IMR-90 (cell line): ENCODE measurements at regions not wholly inside any gene's neighbourhood (a gene's known extent, or its start where the extent isn't known, plus 50 kb on each side); places are given as distances from the start of the nearest gene placed in this dataset.

Experiments
- ATAC-seq: fragments of 200-7000 bp; cut with Tn5 transposase; 2 replicates; pipeline ENCODE4 v1.9.1; 2020; ENCODE audit warnings: low read depth, mild to moderate bottlenecking, moderate library complexity
- BruUV-seq: library from RNA; stranded (reverse); fragments of 400-500 nt; replicated peaks from 2 replicates; lab custom pipeline; 2021; lab: Mats Ljungman, UMichigan
- CTCF ChIA-PET: fragments of 300-600 bp; formaldehyde crosslinking; extraction: SDS; loops from one replicate; lab custom pipeline; 2021; ENCODE audit warnings: antibody characterized with exemption; lab: Yijun Ruan, JAX
- POLR2A ChIA-PET: fragments of 300-600 bp; sonication (Branson Sonifier 250); formaldehyde crosslinking; loops from one replicate; lab custom pipeline; 2022; ENCODE audit warnings: antibody characterized with exemption; ENCODE audit not compliant: unreplicated experiment; lab: Charles Lee
- DNase-seq: peaks from one replicate; pipeline ENCODE4 v3.0.0; 2013
- H2AFZ ChIP-seq: replicated peaks from 2 replicates; pipeline ENCODE3; 2013; ENCODE audit warnings: low read length, mild to moderate bottlenecking; ENCODE audit not compliant: poor library complexity
- H2AK5ac ChIP-seq: 2 replicates; pipeline ENCODE4 v1.6.1; 2013; ENCODE audit warnings: low read depth, low read length, inconsistent platforms
- H2AK9ac ChIP-seq: replicated peaks from 2 replicates; pipeline ENCODE3; 2013; ENCODE audit warnings: mild to moderate bottlenecking, low read depth, low read length, moderate library complexity; ENCODE audit not compliant: poor library complexity
- H2BK120ac ChIP-seq: 2 replicates; pipeline ENCODE4 v1.6.1; 2013; ENCODE audit warnings: low read depth, low read length, inconsistent platforms
- H2BK15ac ChIP-seq: 3 replicates; pipeline ENCODE4 v1.6.1; 2013; ENCODE audit warnings: low read depth, low read length, inconsistent platforms
- H2BK20ac ChIP-seq: 2 replicates; pipeline ENCODE4 v1.6.1; 2013; ENCODE audit warnings: low read depth, mild to moderate bottlenecking, inconsistent platforms, low read length, moderate library complexity
- H2BK5ac ChIP-seq: 2 replicates; pipeline ENCODE4 v1.6.1; 2013; ENCODE audit warnings: mild to moderate bottlenecking, low read depth, low read length, inconsistent platforms; ENCODE audit not compliant: poor library complexity, severe bottlenecking
- H3K14ac ChIP-seq: replicated peaks from 2 replicates; pipeline ENCODE4 v1.6.1; 2013; ENCODE audit warnings: low read depth, low read length, inconsistent platforms
- H3K18ac ChIP-seq: 2 replicates; pipeline ENCODE4 v1.6.1; 2013; ENCODE audit warnings: low read depth, low read length, control low read depth
- H3K23ac ChIP-seq: 2 replicates; pipeline ENCODE4 v1.6.1; 2013; ENCODE audit warnings: low read depth, low read length, inconsistent platforms
- H3K27ac ChIP-seq: 2 replicates; pipeline ENCODE4 v1.5.1; 2013; ENCODE audit warnings: mild to moderate bottlenecking, control low read depth, low read length; ENCODE audit not compliant: insufficient read depth
- H3K27me3 ChIP-seq: 2 replicates; pipeline ENCODE4 v1.6.1; 2013; ENCODE audit warnings: low read length; ENCODE audit not compliant: control insufficient read depth, insufficient read depth
- H3K36me3 ChIP-seq: 2 replicates; pipeline ENCODE4 v1.6.1; 2013; ENCODE audit warnings: low read length, mixed read lengths; ENCODE audit not compliant: control insufficient read depth, insufficient read depth
- H3K4ac ChIP-seq: 2 replicates; pipeline ENCODE4 v1.6.1; 2013; ENCODE audit warnings: low read depth, low read length, inconsistent platforms
- H3K4me1 ChIP-seq: 2 replicates; pipeline ENCODE4 v1.6.1; 2013; ENCODE audit warnings: low read length, mixed read lengths; ENCODE audit not compliant: control insufficient read depth, insufficient read depth
- H3K4me2 ChIP-seq: 2 replicates; pipeline ENCODE4 v1.6.1; 2013; ENCODE audit warnings: low read depth, mild to moderate bottlenecking, control low read depth, low read length, moderate library complexity
- H3K4me3 ChIP-seq: 2 replicates; pipeline ENCODE4 v1.5.1; 2013; ENCODE audit warnings: low read depth, mild to moderate bottlenecking, control low read depth, low read length, moderate library complexity; ENCODE audit not compliant: insufficient read depth
- H3K56ac ChIP-seq: 2 replicates; pipeline ENCODE4 v1.6.1; 2013; ENCODE audit warnings: low read length, inconsistent platforms; ENCODE audit not compliant: insufficient read depth; ENCODE audit errors: extremely low read depth
- H3K79me1 ChIP-seq, 2 experiments: 2 replicates each; pipeline ENCODE4 v1.6.1; 2013; ENCODE audit warnings: low read length in 2 of 2, inconsistent platforms in 1 of 2, low read depth in 1 of 2
- H3K9ac ChIP-seq: 2 replicates; pipeline ENCODE4 v1.6.1; 2013; ENCODE audit warnings: low read depth, low read length, control low read depth
- H3K9me1 ChIP-seq: 2 replicates; pipeline ENCODE4 v1.6.1; 2013; ENCODE audit warnings: low read length, inconsistent platforms; ENCODE audit not compliant: insufficient read depth
- H3K9me3 ChIP-seq: 2 replicates; pipeline ENCODE4 v1.6.1; 2013; ENCODE audit warnings: low read length; ENCODE audit not compliant: control insufficient read depth, insufficient read depth
- H4K20me1 ChIP-seq: 2 replicates; pipeline ENCODE4 v1.6.1; 2013; ENCODE audit warnings: low read length, inconsistent platforms; ENCODE audit not compliant: insufficient read depth
- H4K5ac ChIP-seq: 2 replicates; pipeline ENCODE4 v1.6.1; 2013; ENCODE audit warnings: mild to moderate bottlenecking, low read depth, low read length, control low read depth
- H4K8ac ChIP-seq, 2 experiments: 2 replicates each; pipeline ENCODE4 v1.6.1; 2013; ENCODE audit warnings: low read depth in 2 of 2, low read length in 2 of 2, control low read depth in 1 of 2, inconsistent platforms in 1 of 2
- H4K91ac ChIP-seq: 2 replicates; pipeline ENCODE4 v1.6.1; 2013; ENCODE audit warnings: low read depth, low read length, inconsistent platforms; ENCODE audit not compliant: insufficient read depth
- BHLHE40 ChIP-seq: fragments of 150-350 bp; IDR thresholded peaks from 2 replicates; pipeline ENCODE4 v1.6.1; 2016; ENCODE audit warnings: mild to moderate bottlenecking, low read depth, low read length
- CEBPB ChIP-seq: IDR thresholded peaks from 2 replicates; pipeline ENCODE4 v1.6.1; 2012; ENCODE audit warnings: low read depth, low read length, improper control_type of control experiment
- CHD1 ChIP-seq: IDR thresholded peaks from 2 replicates; pipeline ENCODE4 v1.6.1; 2012; ENCODE audit warnings: low read depth, low read length, improper control_type of control experiment
- FOS ChIP-seq: fragments of 150-350 bp; IDR thresholded peaks from 2 replicates; pipeline ENCODE4 v1.6.1; 2016; ENCODE audit warnings: low read depth, low read length
- MAFK ChIP-seq: IDR thresholded peaks from 2 replicates; pipeline ENCODE4 v1.6.1; 2012; ENCODE audit warnings: low read depth, low read length, improper control_type of control experiment
- MAZ ChIP-seq: IDR thresholded peaks from 2 replicates; pipeline ENCODE4 v1.6.1; 2012; ENCODE audit warnings: low read depth, mild to moderate bottlenecking, low read length, improper control_type of control experiment, moderate library complexity, borderline replicate concordance
- MXI1 ChIP-seq: IDR thresholded peaks from 2 replicates; pipeline ENCODE4 v1.6.1; 2012; ENCODE audit warnings: low read depth, mild to moderate bottlenecking, low read length, moderate library complexity, borderline replicate concordance
- NFE2L2 ChIP-seq: fragments of 150-350 bp; IDR thresholded peaks from 2 replicates; pipeline ENCODE4 v1.6.1; 2016; ENCODE audit warnings: low read depth, mild to moderate bottlenecking, low read length
- POLR2A ChIP-seq: IDR thresholded peaks from 2 replicates; pipeline ENCODE4 v1.6.1; 2012; ENCODE audit warnings: mild to moderate bottlenecking, low read depth, low read length
- RAD21 ChIP-seq: IDR thresholded peaks from 2 replicates; pipeline ENCODE4 v1.6.1; 2012; ENCODE audit warnings: low read length, improper control_type of control experiment
- RCOR1 ChIP-seq: IDR thresholded peaks from 2 replicates; pipeline ENCODE4 v1.6.1; 2012; ENCODE audit warnings: mild to moderate bottlenecking, low read length, improper control_type of control experiment; ENCODE audit not compliant: insufficient replicate concordance
- RFX5 ChIP-seq: IDR thresholded peaks from 2 replicates; pipeline ENCODE4 v1.8.0; 2012; ENCODE audit warnings: low read depth, mild to moderate bottlenecking, low read length, moderate library complexity
- SMC3 ChIP-seq: fragments of 150-350 bp; IDR thresholded peaks from 2 replicates; pipeline ENCODE4 v1.6.1; 2016; ENCODE audit warnings: low read depth, mild to moderate bottlenecking, antibody characterized with exemption, low read length, moderate library complexity
- USF2 ChIP-seq: fragments of 150-350 bp; IDR thresholded peaks from 2 replicates; pipeline ENCODE4 v1.6.1; 2017; ENCODE audit warnings: mild to moderate bottlenecking, antibody characterized with exemption, low read length, low read depth
- WGBS, 2 experiments: methylation state at CpG; one replicate each; pipeline versions ENCODE4 v1.1.5 to v1.1.7; 2013; ENCODE audit warnings: missing lambda C conversion rate in 2 of 2; ENCODE audit not compliant: insufficient read length in 1 of 2; ENCODE audit errors: extremely low coverage in 2 of 2; 5-methylcytosine and 5-hydroxymethylcytosine counted together
- dilution Hi-C: fragments of 300-500 bp; cut with HindIII; formaldehyde crosslinking; loops from one replicate; pipeline ENCODE4 v1.14.3; 2018; ENCODE audit warnings: low sequenced_read_pairs; ENCODE audit not compliant: unreplicated experiment
- in situ Hi-C: fragments of 300-500 bp; cut with MboI; formaldehyde crosslinking; loops from 3 replicates; pipeline ENCODE4 v1.14.3; 2019; ENCODE audit warnings: low sequenced_read_pairs, inconsistent platforms, mixed read lengths
- intact Hi-C: fragments of 100-400 bp; cut with micrococcal nuclease; formaldehyde crosslinking; loops from 2 replicates; pipeline ENCODE4 v1.10.0; 2022
- TF ChIP-seq, protein P1 (sequence below): fragments of 150-350 bp; IDR thresholded peaks from 2 replicates; pipeline ENCODE4 v1.6.1; 2016; ENCODE audit warnings: low read depth, mild to moderate bottlenecking, low read length, moderate library complexity, borderline replicate concordance
- TF ChIP-seq, protein P2 (sequence below): conservative IDR thresholded peaks from 2 replicates; pipeline ENCODE4 v1.5.1; 2012; ENCODE audit warnings: mild to moderate bottlenecking, low read depth, low read length, improper control_type of control experiment

GRCh38 chr21:22083899-22084298, 1085.7 kb downstream of the NCAM2 start:
- Histone ChIP-seq H3K9me1 (no peaks in the 10 kb centered on the region), H3K27ac (no peak overlapping the region), H2BK120ac (no peak overlapping the region), H3K18ac (no peak overlapping the region), H4K8ac (no peak overlapping the region), H3K9me3 (peaks cover 7% of the 10 kb centered on the region), H3K27me3 (no peaks in the 10 kb centered on the region), H2AK9ac (no peak overlapping the region), H3K56ac (no peak overlapping the region), H3K4me3 (no peak overlapping the region), H4K91ac (no peak overlapping the region), H2BK20ac (no peak overlapping the region), H2AK5ac (no peak overlapping the region), H4K20me1 (no peaks in the 10 kb centered on the region), H3K79me1 (no peaks in the 10 kb centered on the region), H3K23ac (no peak overlapping the region), H3K4me2 (no peak overlapping the region), H3K36me3 (no peaks in the 10 kb centered on the region), H3K4ac (no peak overlapping the region), H3K4me1 (no peaks in the 10 kb centered on the region), H3K14ac (no peak overlapping the region), H2AFZ (no peak overlapping the region), H2BK5ac (no peak overlapping the region), H3K9ac (no peak overlapping the region), H4K5ac (no peak overlapping the region), H2BK15ac (no peak overlapping the region)
- ChIA-PET CTCF (no interaction called here), POLR2A (no interaction called here)
- intact Hi-C loops (no loop called here), dilution Hi-C loops (no loop called here), in situ Hi-C loops (no loop called here)
- DNase-seq, result no peak
- no TSS peak for BruUV-seq
- WGBS, 2 experiments, result no CpG with 5 or more reads among the region's 3 CpGs
- no peak for TF ChIP-seq RAD21
- TF ChIP-seq CHD1, result no peak
- TF ChIP-seq RCOR1, result no peak
- no peak for TF ChIP-seq USF2
- TF ChIP-seq POLR2A, result no peak
- no peak for TF ChIP-seq MAFK
- no peak for TF ChIP-seq NFE2L2
- TF ChIP-seq BHLHE40, result no peak
- TF ChIP-seq CEBPB, result no peak
- TF ChIP-seq RFX5, result no peak
- TF ChIP-seq, protein P1, sequence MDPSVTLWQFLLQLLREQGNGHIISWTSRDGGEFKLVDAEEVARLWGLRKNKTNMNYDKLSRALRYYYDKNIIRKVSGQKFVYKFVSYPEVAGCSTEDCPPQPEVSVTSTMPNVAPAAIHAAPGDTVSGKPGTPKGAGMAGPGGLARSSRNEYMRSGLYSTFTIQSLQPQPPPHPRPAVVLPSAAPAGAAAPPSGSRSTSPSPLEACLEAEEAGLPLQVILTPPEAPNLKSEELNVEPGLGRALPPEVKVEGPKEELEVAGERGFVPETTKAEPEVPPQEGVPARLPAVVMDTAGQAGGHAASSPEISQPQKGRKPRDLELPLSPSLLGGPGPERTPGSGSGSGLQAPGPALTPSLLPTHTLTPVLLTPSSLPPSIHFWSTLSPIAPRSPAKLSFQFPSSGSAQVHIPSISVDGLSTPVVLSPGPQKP, result no peak
- no peak for TF ChIP-seq FOS
- TF ChIP-seq, protein P2, sequence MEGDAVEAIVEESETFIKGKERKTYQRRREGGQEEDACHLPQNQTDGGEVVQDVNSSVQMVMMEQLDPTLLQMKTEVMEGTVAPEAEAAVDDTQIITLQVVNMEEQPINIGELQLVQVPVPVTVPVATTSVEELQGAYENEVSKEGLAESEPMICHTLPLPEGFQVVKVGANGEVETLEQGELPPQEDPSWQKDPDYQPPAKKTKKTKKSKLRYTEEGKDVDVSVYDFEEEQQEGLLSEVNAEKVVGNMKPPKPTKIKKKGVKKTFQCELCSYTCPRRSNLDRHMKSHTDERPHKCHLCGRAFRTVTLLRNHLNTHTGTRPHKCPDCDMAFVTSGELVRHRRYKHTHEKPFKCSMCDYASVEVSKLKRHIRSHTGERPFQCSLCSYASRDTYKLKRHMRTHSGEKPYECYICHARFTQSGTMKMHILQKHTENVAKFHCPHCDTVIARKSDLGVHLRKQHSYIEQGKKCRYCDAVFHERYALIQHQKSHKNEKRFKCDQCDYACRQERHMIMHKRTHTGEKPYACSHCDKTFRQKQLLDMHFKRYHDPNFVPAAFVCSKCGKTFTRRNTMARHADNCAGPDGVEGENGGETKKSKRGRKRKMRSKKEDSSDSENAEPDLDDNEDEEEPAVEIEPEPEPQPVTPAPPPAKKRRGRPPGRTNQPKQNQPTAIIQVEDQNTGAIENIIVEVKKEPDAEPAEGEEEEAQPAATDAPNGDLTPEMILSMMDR, result no peak
- TF ChIP-seq SMC3, result no peak
- TF ChIP-seq MXI1, result no peak
- TF ChIP-seq MAZ, result no peak
- ATAC-seq, result no peak
